CD4-positive, alpha-beta T cell treated with Interleukin-6 for 4 hours (primary cell): ENCODE measurements at regions not wholly inside any gene's neighbourhood (a gene's known extent, or its start where the extent isn't known, plus 50 kb on each side); places are given as distances from the start of the nearest gene placed in this dataset.
"Not testable (repeated sequence)": the region's sequence is repeated elsewhere in the genome, so short reads cannot be mapped to it uniquely, and the experiment has no call there.

Source experiments
- DNase-seq: peaks from one replicate; pipeline ENCODE4 v3.0.0-alpha.2; 2020; ENCODE audit warnings: mixed read lengths

- no peak for DNase-seq
Measured at GRCh38 chrX:9349572-9350494, 115.0 kb upstream of the TBL1X start.

GRCh38 chrX:9351126-9351525 lies 113.7 kb upstream of the TBL1X start:
- DNase-seq, result no peak

- DNase-seq, result no peak
Measured at GRCh38 chrX:9352243-9352642, 112.6 kb upstream of the TBL1X start.

- DNase-seq, result peak; percentile 50
Measured at GRCh38 chrX:9352694-9353411, 112.0 kb upstream of the TBL1X start.

GRCh38 chrX:9354918-9355317 lies 109.9 kb upstream of the TBL1X start:
- no peak for DNase-seq

- DNase-seq, result no peak
Measured at GRCh38 chrX:9355739-9356138, 109.1 kb upstream of the TBL1X start.

GRCh38 chrX:9356846-9357245 lies 108.0 kb upstream of the TBL1X start:
- no peak for DNase-seq

GRCh38 chrX:9357518-9358114 lies 107.2 kb upstream of the TBL1X start:
- DNase-seq, result no peak

GRCh38 chrX:9362363-9362928 lies 102.4 kb upstream of the TBL1X start:
- DNase-seq, result no peak

- no peak for DNase-seq
Measured at GRCh38 chrX:9367421-9367820, 97.4 kb upstream of the TBL1X start.

GRCh38 chrX:9368262-9368661 lies 96.6 kb upstream of the TBL1X start:
- no peak for DNase-seq

- DNase-seq, result no peak
Measured at GRCh38 chrX:9369802-9370291, 95.0 kb upstream of the TBL1X start.

GRCh38 chrX:9370893-9371292 lies 94.0 kb upstream of the TBL1X start:
- DNase-seq, result no peak

- DNase-seq, result no peak
Measured at GRCh38 chrX:9372866-9373265, 92.0 kb upstream of the TBL1X start.

GRCh38 chrX:9373789-9374188 lies 91.1 kb upstream of the TBL1X start:
- no peak for DNase-seq

- DNase-seq, result no peak
Measured at GRCh38 chrX:9374555-9374954, 90.3 kb upstream of the TBL1X start.

GRCh38 chrX:9376111-9376510 lies 88.7 kb upstream of the TBL1X start:
- no peak for DNase-seq

- DNase-seq, result not testable (repeated sequence)
Measured at GRCh38 chrX:9377216-9377615, 87.6 kb upstream of the TBL1X start.

- DNase-seq, result no peak
Measured at GRCh38 chrX:9378980-9379696, 85.7 kb upstream of the TBL1X start.

GRCh38 chrX:9379697-9380551 lies 84.9 kb upstream of the TBL1X start:
- no peak for DNase-seq

GRCh38 chrX:9383655-9384054 lies 81.2 kb upstream of the TBL1X start:
- no peak for DNase-seq

- DNase-seq, result no peak
Measured at GRCh38 chrX:9388450-9388849, 76.4 kb upstream of the TBL1X start.
